HG03196 (cell line): ENCODE measurements at regions not wholly inside any gene's neighbourhood (a gene's known extent, or its start where the extent isn't known, plus 50 kb on each side); places are given as distances from the start of the nearest gene placed in this dataset.

ENCODE experiments used
- ATAC-seq: cut with Tn5 transposase; IDR thresholded peaks from one replicate; pipeline ENCODE4 v1.9.1; 2021; ENCODE audit not compliant: unreplicated experiment

- no peak for ATAC-seq
Measured at GRCh38 chr18:57918601-57919000, 115.5 kb upstream of the ATP8B1 start.

DNA sequence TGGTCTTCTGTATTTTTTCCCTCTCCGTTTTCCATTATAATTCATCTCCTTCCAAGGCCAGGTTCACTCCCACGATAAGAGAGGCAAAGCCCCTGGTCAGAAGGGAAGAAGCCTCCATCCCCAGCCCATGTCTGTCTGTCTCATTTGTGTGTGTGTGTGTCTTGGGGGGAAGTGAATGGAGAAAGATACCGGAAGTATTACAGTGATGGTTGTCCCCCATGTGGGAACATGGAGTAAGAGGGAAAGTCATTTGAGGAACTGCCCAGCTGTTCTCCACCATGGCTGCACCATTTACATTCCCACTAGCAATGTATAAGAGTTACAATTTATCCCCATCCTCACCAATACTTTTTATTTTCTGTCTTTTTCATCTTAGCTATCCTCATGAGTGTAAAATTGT lies 113.6 kb upstream of the ATP8B1 start:
- no peak for ATAC-seq

GRCh38 chr18:57915865-57916582 lies 112.9 kb upstream of the ATP8B1 start:
- ATAC-seq = no peak

- no peak for ATAC-seq
Measured at GRCh38 chr18:57915248-57915647, 112.1 kb upstream of the ATP8B1 start.

GRCh38 chr18:57913686-57914085 lies 110.6 kb upstream of the ATP8B1 start:
- no peak for ATAC-seq

- ATAC-seq = no peak
Measured at GRCh38 chr18:57910817-57911216, 107.7 kb upstream of the ATP8B1 start.

GRCh38 chr18:57910134-57910533 lies 107.0 kb upstream of the ATP8B1 start:
- ATAC-seq = no peak

GRCh38 chr18:57909620-57910019 lies 106.5 kb upstream of the ATP8B1 start:
- ATAC-seq = no peak

- ATAC-seq = no peak
Measured at GRCh38 chr18:57908092-57908491, 105.0 kb upstream of the ATP8B1 start.

- no peak for ATAC-seq
Measured at GRCh38 chr18:57907550-57907949, 104.4 kb upstream of the ATP8B1 start.

- ATAC-seq = no peak
Measured at GRCh38 chr18:57906852-57907251, 103.7 kb upstream of the ATP8B1 start.

DNA sequence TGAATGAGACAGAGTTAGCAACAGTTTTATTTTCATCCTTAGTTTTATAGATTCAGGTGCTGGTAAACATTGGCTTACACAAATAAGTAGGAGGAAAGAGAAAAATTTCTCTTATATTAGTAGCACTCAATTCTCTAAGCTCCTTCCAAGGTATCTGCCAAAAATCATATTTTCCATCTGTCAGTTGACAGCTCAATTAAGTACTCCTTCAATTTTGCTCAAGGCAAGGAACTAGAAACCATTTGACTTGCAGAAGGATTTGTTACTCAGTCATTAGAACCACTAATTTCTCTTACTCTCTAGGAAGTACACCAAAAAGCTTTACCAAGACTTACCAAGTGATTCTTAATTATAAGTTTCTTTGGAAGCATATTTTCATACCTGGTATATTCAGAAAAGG lies 101.4 kb upstream of the ATP8B1 start:
- no peak for ATAC-seq

DNA sequence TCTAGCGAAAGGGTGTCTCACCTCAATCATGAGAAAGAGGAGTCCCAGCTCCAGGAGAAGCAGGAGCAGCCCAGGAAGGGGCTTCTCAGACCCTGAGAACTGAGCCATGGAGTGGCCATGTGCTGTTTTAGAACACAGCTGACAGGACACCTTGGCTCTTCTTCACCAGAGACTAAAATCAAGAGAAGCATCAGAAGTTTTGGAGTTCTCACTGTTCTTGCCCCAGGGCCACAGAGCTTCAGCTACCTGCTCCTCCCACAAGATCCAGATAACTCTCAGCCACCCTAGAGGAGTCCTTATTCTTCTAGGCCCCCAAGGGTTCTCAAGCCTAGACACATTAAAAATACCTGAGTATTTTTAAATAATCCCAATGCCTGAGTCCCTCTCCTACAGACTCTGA lies 99.6 kb upstream of the ATP8B1 start:
- no peak for ATAC-seq

- ATAC-seq = no peak
Measured at GRCh38 chr18:57901825-57902589, 98.9 kb upstream of the ATP8B1 start.

DNA sequence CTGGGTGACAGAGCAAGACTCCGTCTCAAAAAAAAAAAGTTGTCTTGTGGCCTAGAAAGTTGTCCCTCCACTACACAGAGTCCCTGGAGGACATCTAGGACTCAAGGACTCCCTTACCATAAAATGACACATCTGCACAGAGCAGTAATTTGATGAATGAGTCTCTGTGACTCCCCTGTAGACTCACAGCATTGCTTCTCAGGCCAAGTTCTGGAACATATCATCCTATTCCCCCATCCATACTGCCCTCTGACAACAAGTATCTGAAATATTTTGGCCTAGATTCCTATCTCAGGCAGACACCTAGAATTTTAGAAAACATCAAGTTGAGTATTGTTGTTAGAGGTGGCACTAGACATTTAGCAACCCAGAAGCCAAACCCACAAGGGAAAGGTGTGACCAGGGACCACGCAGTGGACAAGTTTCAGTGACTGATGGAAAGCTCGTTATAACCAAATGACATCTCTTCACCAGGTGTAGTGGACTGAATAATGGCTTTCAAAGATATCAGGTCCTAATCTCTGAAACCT lies 97.9 kb upstream of the ATP8B1 start:
- no peak for ATAC-seq

- no peak for ATAC-seq
Measured at GRCh38 chr18:57898506-57899124, 95.5 kb upstream of the ATP8B1 start.

GRCh38 chr18:57895182-57895581 lies 92.1 kb upstream of the ATP8B1 start:
- ATAC-seq = no peak

DNA sequence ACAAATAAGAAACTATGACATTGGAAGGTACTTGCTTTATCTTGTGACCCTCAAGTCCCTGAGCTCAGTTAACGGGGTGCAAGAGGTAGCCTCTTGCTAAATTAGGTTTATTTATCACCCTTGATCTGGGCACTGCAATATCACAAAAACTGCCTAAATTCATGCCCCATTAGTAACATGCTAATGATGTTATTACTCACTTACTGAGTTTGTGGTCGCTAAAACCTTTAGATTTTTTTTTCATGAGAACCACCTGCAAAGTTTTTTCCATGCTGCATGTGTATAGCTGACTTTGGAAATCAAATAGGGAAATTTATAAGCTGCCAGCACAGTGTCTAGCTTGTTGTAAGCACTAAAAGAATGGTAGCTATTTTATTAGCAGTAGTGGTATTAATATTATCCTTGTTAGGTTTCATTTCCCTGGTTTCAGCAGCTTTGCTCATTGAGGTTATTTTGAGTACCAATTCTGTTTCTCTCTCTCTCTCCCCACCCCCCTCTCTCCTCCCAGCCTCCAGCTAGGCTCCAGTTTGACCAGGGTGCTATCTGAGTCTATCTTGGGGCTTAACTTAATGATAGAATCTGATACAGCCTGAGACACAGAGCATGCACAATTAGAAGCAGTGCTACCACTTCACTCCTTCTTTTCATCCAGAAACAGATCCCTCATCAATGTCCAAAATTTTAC lies 88.7 kb upstream of the ATP8B1 start:
- no peak for ATAC-seq

GRCh38 chr18:57890266-57890665 lies 87.2 kb upstream of the ATP8B1 start:
- ATAC-seq = no peak

DNA sequence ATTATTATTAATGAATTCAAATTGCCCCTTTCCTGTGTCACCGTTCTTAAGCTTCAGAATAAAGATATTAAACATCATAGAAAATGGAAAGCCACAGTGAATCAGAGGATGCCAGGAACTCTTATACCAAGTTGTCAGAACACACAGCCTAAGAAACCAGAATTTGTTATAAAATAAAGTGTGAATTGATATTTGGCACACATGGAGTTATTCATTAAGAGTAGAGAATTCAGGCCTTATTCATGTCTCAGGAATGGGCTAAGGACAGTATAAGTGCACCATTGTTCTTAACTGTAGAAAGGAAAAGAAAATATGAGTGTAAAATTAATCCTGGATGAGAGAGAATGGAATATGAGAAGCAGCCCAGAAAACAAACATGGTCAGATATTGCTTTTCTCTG lies 86.7 kb upstream of the ATP8B1 start:
- ATAC-seq = no peak
